Ishikawa (cell line): ENCODE measurements at regions not wholly inside any gene's neighbourhood (a gene's known extent, or its start where the extent isn't known, plus 50 kb on each side); places are given as distances from the start of the nearest gene placed in this dataset.

Experiments
- CEBPB ChIP-seq: IDR thresholded peaks from 2 replicates; pipeline ENCODE4 v1.6.1; 2012
- CREB1 ChIP-seq: IDR thresholded peaks from 2 replicates; pipeline ENCODE4 v1.6.1; 2012; ENCODE audit warnings: low read depth
- EGR1 ChIP-seq: IDR thresholded peaks from 2 replicates; pipeline ENCODE4 v1.6.1; 2012
- EP300 ChIP-seq: IDR thresholded peaks from 2 replicates; pipeline ENCODE4 v1.6.1; 2012; ENCODE audit warnings: borderline replicate concordance
- FOXM1 ChIP-seq: IDR thresholded peaks from 2 replicates; pipeline ENCODE4 v1.6.1; 2012; ENCODE audit warnings: low read depth, borderline replicate concordance
- MAX ChIP-seq: IDR thresholded peaks from 2 replicates; pipeline ENCODE4 v1.6.1; 2012
- NFIC ChIP-seq: IDR thresholded peaks from 2 replicates; pipeline ENCODE4 v1.6.1; 2012
- RAD21 ChIP-seq: IDR thresholded peaks from 2 replicates; pipeline ENCODE4 v1.6.1; 2012; ENCODE audit warnings: low read depth
- REST ChIP-seq: IDR thresholded peaks from 2 replicates; pipeline ENCODE4 v1.6.1; 2012; ENCODE audit warnings: low read depth, mild to moderate bottlenecking
- TAF1 ChIP-seq: IDR thresholded peaks from 2 replicates; pipeline ENCODE4 v1.6.1; 2012; ENCODE audit warnings: low read depth, mild to moderate bottlenecking
- TCF12 ChIP-seq: IDR thresholded peaks from 2 replicates; pipeline ENCODE4 v1.6.1; 2012; ENCODE audit warnings: low read depth
- TEAD4 ChIP-seq: IDR thresholded peaks from 2 replicates; pipeline ENCODE4 v1.6.1; 2012
- USF1 ChIP-seq: IDR thresholded peaks from 2 replicates; pipeline ENCODE4 v1.6.1; 2012
- YY1 ChIP-seq: IDR thresholded peaks from 2 replicates; pipeline ENCODE4 v1.6.1; 2012; ENCODE audit warnings: low read depth
- ZBTB7A ChIP-seq: IDR thresholded peaks from 2 replicates; pipeline ENCODE4 v1.6.1; 2012; ENCODE audit warnings: low read depth

GRCh38 chr2:217438821-217439220 lies 564.0 kb downstream of the TNS1 start:
- TF ChIP-seq FOXM1 (no peak), USF1 (no peak), EGR1 (no peak), MAX (no peak), ZBTB7A (no peak), REST (no peak), NFIC (no peak), EP300 (no peak), CREB1 (no peak), CEBPB (no peak), YY1 (no peak), TEAD4 (no peak)

- TF ChIP-seq TCF12 (no peak), CEBPB (no peak), MAX (no peak), TAF1 (no peak), EP300 (no peak), NFIC (no peak), YY1 (no peak), REST (no peak), CREB1 (no peak), TEAD4 (no peak), FOXM1 (no peak), USF1 (no peak), ZBTB7A (no peak), RAD21 (no peak), EGR1 (no peak)
Measured at GRCh38 chr2:217438136-217438535, 564.7 kb downstream of the TNS1 start.

- TF ChIP-seq CEBPB (no peak), EP300 (no peak), MAX (no peak), TEAD4 (no peak), USF1 (no peak), YY1 (no peak), TAF1 (no peak), RAD21 (no peak), NFIC (no peak), REST (no peak), FOXM1 (no peak), TCF12 (no peak), EGR1 (no peak)
Measured at GRCh38 chr2:217437290-217437870, 565.4 kb downstream of the TNS1 start.

GRCh38 chr2:217436386-217436785 lies 566.4 kb downstream of the TNS1 start:
- TF ChIP-seq YY1 (no peak), FOXM1 (no peak), ZBTB7A (no peak), MAX (no peak), TAF1 (no peak), CREB1 (no peak)
